Endothelial cell of umbilical vein (primary cell): ENCODE measurements at regions not wholly inside any gene's neighbourhood (a gene's known extent, or its start where the extent isn't known, plus 50 kb on each side); places are given as distances from the start of the nearest gene placed in this dataset.

Source experiments
- EZH2 ChIP-seq: IDR thresholded peaks from 2 replicates; pipeline ENCODE4 v1.6.1; 2012; ENCODE audit warnings: borderline replicate concordance, low read depth, mild to moderate bottlenecking, moderate library complexity, low read length, inconsistent platforms; ENCODE audit not compliant: severe bottlenecking
- MYC ChIP-seq: IDR thresholded peaks from one replicate; pipeline ENCODE4 v1.6.1; 2011; ENCODE audit warnings: mild to moderate bottlenecking, low read depth, low read length
- POLR2A ChIP-seq: IDR thresholded peaks from 2 replicates; pipeline ENCODE4 v1.6.1; 2012; ENCODE audit warnings: low read depth, mild to moderate bottlenecking, control low read depth, low read length
- TF ChIP-seq, protein P1 (sequence below), 2 donors: IDR thresholded peaks; 1 replicate in 1 of 2; 2 replicates in 1 of 2; pipeline ENCODE4 v1.5.1; 2011; ENCODE audit warnings: low read length in 2 of 2, mild to moderate bottlenecking in 2 of 2, moderate library complexity in 2 of 2, control low read depth in 1 of 2, inconsistent platforms in 1 of 2, low read depth in 1 of 2; ENCODE audit not compliant: insufficient read depth in 1 of 2; ENCODE audit errors: extremely low read depth in 1 of 2

DNA sequence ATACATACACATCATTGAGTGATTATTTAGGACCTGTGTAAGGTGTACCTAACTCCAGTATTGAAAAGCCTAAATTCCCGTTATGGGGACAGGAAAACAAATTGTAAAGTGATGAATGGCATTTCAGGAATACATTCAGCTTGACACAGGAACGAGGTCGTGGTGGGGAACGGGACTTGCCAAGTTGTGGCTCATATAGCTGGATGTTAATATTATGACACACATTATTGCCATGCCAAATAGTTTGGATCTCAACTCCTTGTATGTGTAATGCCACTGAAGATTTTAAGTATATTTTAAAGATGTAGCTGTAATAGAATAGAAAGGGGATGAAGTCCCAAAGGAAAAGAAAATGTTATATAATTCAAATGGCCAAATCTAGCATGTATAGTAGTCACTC, 227.2 kb upstream of the GOLIM4 start:
- TF ChIP-seq MYC = no peak
- TF ChIP-seq, protein P1, sequence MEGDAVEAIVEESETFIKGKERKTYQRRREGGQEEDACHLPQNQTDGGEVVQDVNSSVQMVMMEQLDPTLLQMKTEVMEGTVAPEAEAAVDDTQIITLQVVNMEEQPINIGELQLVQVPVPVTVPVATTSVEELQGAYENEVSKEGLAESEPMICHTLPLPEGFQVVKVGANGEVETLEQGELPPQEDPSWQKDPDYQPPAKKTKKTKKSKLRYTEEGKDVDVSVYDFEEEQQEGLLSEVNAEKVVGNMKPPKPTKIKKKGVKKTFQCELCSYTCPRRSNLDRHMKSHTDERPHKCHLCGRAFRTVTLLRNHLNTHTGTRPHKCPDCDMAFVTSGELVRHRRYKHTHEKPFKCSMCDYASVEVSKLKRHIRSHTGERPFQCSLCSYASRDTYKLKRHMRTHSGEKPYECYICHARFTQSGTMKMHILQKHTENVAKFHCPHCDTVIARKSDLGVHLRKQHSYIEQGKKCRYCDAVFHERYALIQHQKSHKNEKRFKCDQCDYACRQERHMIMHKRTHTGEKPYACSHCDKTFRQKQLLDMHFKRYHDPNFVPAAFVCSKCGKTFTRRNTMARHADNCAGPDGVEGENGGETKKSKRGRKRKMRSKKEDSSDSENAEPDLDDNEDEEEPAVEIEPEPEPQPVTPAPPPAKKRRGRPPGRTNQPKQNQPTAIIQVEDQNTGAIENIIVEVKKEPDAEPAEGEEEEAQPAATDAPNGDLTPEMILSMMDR (IDR thresholded peaks at IDR 0.05; ENCODE audit: extremely low read depth in 1 of 2, insufficient read depth in 1 of 2, low read depth in 1 of 2, low read length in 2 of 2) = no peak
- TF ChIP-seq POLR2A = no peak
- TF ChIP-seq EZH2 = no peak
